ENCODE measurements at regions not wholly inside any gene's neighbourhood (a gene's known extent, or its start where the extent isn't known, plus 50 kb on each side); places are given as distances from the start of the nearest gene placed in this dataset.
"Not testable (repeated sequence)": the region's sequence is repeated elsewhere in the genome, so short reads cannot be mapped to it uniquely, and the experiment has no call there.

- TF ChIP-seq, protein P1, sequence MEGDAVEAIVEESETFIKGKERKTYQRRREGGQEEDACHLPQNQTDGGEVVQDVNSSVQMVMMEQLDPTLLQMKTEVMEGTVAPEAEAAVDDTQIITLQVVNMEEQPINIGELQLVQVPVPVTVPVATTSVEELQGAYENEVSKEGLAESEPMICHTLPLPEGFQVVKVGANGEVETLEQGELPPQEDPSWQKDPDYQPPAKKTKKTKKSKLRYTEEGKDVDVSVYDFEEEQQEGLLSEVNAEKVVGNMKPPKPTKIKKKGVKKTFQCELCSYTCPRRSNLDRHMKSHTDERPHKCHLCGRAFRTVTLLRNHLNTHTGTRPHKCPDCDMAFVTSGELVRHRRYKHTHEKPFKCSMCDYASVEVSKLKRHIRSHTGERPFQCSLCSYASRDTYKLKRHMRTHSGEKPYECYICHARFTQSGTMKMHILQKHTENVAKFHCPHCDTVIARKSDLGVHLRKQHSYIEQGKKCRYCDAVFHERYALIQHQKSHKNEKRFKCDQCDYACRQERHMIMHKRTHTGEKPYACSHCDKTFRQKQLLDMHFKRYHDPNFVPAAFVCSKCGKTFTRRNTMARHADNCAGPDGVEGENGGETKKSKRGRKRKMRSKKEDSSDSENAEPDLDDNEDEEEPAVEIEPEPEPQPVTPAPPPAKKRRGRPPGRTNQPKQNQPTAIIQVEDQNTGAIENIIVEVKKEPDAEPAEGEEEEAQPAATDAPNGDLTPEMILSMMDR (IDR thresholded peaks at IDR 0.05), result not testable (repeated sequence)
- not testable (repeated sequence) for TF ChIP-seq RAD21 (IDR thresholded peaks at IDR 0.05; ENCODE audit: low read length); MAX (IDR thresholded peaks at IDR 0.05; ENCODE audit: low read depth); RCOR1 (IDR thresholded peaks at IDR 0.05; ENCODE audit: low read length); GABPA (IDR thresholded peaks at IDR 0.05; ENCODE audit: low read depth); NFIC (IDR thresholded peaks at IDR 0.05; ENCODE audit: borderline replicate concordance); SMC3 (IDR thresholded peaks at IDR 0.05; ENCODE audit: low read depth, low read length)
- TF ChIP-seq, protein P2, sequence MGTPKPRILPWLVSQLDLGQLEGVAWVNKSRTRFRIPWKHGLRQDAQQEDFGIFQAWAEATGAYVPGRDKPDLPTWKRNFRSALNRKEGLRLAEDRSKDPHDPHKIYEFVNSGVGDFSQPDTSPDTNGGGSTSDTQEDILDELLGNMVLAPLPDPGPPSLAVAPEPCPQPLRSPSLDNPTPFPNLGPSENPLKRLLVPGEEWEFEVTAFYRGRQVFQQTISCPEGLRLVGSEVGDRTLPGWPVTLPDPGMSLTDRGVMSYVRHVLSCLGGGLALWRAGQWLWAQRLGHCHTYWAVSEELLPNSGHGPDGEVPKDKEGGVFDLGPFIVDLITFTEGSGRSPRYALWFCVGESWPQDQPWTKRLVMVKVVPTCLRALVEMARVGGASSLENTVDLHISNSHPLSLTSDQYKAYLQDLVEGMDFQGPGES (IDR thresholded peaks at IDR 0.05; ENCODE audit: low read depth, low read length), result not testable (repeated sequence)
Measured at GRCh38 chr1:120599511-120599910, 124.2 kb upstream of the NBPF26 start.

Data from SK-N-SH (cell line).